Fibroblast of skin of right quadriceps (primary cell): ENCODE measurements at regions not wholly inside any gene's neighbourhood (a gene's known extent, or its start where the extent isn't known, plus 50 kb on each side); places are given as distances from the start of the nearest gene placed in this dataset.

ENCODE experiments used
- DNase-seq: peaks from one replicate; pipeline ENCODE4 v3.0.0-alpha.2; 2013

DNA sequence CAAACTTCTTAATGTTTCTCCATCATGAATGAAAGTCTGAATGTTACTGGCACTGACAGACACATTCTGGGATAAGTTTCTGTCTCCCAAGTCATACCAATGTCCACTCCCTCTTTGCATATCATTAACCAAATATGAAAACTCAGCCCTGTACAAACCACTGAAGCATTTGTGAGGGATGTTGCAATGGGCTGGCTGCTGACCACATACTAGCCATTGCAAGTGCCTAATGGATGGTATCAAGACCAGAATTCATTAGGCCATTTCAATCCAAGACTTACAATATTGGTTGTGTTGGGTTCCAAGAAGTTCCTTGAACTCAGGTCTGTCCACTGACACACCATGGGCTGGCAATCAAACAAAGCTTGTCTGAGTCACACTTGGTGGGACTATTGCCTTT lies 73.8 kb downstream of the CBLN2 start:
- DNase-seq, result no peak

DNA sequence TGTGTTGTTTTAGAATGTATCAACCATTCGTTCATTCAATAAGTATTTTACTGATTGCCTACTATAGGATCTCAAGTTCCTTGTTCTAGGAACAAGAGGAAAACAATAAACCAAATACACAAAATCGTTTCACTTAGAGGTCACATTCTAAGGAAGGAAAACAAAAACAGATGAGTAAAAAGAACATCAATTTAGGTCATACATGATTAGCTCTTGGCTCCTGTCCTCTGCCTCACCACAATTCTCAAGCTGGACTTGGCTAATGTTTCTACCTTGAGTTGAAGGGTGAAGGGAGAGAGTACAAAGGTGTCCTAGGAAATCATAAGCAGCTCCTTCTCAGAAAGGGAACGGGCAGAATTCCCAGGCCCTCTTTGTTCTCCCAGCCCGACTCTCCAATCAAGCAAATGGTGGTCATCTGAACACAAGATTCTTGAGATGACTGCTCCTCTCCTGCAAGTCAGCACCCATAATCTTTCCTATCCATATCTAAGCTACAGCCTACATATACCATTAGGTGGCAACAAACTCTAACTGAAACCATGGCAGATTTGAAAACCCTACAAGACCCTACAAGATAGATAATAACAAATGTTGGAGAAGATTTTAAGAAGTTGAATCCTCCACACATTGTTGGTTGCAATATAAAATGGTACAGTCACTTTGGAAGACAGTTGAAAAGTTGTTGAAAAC lies 76.0 kb downstream of the CBLN2 start:
- no peak for DNase-seq

DNA sequence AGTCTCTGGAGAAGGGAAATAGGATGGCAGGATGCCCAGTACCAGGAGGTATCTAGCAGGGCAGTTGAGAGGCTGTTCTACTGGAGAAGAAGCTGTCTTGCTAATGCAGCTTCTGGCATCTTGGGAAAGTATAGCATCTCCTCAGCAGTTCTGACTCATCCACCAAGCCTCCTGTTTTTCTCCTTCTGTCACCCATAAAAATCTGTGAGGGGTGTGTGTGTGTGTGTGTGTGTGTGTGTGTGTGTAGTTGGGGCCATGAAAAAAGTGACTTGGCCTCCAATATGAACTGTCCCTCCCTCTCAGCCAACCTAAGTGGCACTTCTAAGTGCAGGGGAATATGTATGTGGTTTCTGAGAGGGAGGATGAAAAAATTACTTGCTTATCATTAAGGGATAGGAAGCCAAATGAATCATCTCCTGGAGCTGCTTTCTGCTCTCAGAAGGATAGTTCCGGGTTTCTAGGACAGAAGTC lies 83.9 kb downstream of the CBLN2 start:
- DNase-seq, result peak; percentile 79

DNA sequence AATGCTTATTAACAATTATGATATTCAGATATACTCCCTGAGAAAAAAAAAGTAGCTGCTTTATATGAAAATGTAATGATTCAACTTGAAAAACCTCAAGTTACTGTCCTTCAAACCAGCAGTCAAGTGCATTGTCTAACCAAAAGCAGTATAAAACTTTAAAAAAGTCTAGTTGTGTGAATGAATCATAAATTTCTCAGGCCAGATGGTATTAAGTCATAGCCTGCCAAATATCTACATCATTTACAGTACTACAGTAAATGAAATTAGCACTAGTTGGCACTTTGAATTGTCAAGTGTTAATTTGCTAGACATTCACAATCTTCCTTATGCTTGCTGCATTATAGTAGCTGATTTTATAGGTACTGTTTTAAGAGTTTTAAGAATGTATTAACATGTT lies 85.9 kb downstream of the CBLN2 start:
- DNase-seq, result peak; percentile 19

DNA sequence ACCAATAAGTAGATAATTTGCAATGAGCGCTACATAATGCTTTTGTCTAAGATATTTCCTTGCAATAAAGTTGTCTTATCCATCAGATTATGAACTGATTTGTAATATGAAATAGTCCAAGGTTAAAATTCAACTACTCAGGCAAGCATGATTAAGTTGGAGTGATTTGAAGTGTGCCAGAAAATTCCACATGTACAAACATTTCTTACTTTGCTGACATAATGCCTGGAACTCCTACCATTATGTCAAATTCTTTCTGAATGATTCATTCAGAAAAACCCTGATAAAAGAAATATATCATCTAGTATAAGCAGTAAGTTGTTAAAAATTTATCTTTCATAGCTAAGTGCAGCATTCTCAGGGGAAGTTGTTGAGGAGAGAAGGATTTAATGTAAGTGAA lies 87.3 kb downstream of the CBLN2 start:
- DNase-seq, result peak; percentile 70

DNA sequence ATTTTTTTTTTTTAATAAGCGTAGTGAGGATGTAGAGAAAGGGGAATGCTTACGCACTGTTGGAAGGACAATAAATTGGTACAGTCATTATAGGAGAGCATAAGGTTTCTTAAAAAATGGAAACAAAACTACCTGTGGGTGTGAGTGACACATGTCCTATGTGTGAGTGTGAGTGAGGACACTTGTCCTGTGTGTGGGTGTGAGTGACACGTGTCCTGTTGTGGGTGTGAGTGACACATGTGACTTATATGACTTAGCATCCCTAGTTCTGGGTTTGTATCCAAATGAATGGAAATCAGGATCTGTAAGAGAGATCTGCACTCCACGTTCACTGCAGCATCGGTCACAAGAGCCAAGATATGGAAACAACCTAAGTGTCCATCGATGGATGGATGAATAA lies 91.8 kb downstream of the CBLN2 start:
- DNase-seq, result no peak

DNA sequence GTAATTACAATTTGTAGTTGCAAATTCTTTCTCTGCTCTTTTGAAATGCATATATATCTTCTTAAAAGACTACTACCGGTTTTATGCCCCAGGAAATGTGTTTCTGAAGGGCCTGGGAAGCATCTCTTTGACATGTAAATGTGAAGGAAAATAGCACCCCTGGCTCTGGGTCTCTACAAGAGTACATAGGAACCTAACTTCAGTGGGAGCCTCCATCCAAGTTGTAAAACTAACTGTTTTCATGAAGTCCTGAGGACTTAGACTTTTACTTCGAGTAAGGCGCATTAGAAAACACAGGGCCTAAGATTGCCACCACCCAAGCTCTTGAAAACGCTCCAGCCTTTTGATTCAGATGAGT lies 99.4 kb downstream of the CBLN2 start:
- no peak for DNase-seq

DNA sequence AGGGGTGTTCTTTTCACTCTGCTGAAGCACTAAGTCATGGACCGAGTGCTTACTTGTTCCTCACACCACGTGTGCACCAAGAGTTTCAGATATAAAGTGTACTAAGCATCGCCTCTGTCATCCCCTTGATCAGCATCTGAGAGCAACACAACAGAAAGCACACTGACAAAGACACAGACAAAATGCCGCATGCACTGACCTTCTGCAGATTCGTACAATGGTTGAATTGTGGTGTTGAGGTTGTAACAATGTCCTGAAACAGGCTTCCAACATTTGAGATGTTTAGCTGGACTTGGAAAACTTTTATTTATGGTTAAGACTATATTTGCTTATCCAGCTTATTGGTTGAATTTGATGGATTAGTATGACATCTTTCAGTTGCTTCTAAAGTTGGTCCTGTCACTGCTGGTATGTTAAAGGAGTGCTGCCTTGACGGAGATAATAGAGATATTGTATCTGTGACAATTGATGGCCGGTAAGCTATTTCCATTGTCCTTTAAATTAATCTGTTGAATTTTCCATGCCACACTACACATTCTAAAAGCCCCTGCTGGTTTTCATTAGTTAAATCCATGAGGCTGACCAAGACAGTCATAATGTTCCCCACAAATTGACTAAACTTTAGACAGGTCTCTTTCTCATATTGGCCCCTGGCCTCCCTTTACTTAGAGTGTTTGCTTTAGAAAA lies 99.9 kb downstream of the CBLN2 start:
- no peak for DNase-seq

DNA sequence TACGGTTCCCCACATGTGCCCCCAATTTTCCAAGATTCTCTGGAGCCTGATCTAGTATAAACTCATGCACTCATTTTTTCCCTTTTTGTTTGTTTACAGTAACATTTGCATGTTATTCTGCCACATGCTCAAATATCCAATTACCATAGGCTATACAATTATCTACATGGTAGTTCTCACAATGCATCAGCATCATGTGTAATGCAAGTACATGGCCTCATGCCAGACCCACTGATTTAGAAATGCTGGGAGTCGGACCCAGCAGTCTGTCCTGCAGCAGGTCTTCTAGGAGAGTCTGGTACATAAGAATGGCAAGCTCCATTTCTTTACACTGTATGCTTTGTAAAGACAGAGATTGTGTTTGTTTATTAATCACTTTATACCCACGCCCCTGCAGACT lies 107.7 kb downstream of the CBLN2 start:
- peak; percentile 3 for DNase-seq

DNA sequence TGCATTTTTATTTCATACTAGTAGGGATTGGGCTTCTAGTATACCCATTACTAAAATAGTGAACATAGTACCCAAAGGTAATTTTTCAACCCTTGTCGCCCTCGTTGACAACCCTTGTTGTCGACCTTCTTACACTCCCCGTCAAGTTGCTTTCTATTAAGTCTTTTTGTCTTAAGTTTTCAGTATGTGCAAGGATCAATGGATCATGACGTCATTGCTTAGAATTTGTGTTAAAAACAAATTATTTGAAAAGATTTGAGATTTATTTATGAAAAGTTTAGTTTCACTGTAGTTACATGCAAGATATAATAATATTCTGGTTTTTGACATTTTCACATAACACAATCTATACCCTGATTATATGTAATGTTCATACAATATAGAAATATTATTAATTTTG lies 110.4 kb downstream of the CBLN2 start:
- DNase-seq, result no peak

DNA sequence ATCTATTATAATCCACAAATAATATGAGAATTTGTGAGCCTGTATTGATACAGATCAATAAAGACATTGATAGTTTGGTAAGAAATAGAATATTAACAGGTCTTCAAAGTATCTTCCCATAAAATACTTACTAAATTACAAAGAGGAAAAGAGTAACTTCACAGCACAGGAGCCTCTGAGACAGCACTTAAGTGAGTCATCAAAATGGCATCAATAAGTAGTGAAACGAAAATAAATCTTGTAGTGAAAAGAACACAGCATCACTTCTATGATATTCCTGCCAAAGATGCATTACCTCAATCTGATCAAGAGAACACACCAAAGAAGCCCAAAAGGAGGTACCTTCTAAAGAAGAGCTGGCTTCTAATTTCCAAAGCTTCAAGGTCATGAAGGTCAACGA lies 116.4 kb downstream of the CBLN2 start:
- peak; percentile 34 for DNase-seq

DNA sequence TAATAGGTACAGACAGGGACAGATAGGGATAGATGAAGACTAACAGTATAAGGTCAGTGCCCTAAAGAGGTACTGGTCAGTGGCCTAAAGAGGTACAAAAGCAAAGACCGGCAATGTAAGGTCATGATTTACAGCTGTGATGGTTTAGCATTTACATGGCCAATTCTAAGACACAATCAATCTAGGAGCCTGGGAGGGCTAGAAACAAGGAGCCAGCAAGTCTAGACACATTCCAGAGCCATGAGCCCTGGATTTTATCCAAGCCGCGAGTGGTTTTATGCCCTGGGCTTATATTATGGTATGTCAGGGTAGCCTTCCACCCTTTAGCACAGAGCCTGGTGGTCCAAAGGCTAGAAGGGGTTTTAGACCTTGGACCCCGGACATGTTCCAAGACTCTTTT lies 124.2 kb downstream of the CBLN2 start:
- DNase-seq, result peak; percentile 40

DNA sequence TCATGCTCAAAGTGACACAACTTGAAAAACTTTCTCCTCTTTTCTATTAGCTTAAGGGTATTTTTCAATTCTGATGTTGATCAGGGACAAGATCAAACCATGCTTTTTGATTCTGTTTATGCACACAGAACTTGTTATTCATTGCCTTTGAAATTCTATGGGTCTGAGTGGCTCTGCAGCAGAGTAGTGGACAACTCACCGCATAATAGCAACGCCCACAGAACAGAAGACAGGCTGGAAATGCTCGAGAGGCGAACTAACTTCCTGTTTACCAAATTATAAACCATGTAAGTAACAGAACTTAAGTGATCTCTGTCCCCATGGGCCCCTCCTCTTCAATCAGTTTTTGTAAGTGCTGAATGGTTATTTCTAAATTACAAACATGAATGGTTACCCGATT lies 131.2 kb downstream of the CBLN2 start:
- DNase-seq, result peak; percentile 4

DNA sequence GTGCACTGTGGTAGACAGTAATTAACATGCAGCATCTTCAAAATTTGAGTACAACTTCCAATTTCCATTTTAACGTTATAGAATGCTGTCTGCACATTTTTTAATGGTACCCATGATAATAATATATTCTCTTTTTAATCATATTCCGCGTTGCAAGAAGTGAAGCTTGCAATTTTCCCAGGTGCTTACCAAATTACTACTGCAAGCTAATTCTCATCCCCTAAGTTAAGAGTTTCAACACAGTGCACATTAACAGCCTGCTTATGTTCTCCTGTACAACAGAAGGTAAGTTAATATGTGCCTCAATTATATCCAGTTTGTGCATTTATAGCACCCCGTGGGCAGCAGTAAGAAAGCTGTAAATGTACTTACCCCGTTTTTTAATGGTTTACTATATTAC lies 132.9 kb downstream of the CBLN2 start:
- DNase-seq, result no peak

DNA sequence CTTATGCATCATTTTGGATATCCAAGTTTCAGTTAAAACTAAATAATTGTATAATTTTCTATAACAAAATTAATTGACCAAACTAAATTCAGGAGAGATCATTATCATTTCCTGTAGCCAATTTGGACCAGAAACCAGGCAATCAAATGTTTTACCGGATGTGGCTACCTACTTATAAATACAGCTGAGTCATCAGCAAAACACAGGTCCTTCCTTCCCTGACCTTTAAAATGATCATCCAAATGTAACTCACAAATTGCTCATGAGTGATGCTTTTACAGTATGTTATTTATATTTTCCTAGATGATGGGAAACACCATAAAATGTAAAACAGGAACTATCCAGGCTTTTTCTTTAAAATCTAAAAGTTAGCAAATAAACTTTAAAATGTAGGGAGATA lies 133.7 kb downstream of the CBLN2 start:
- DNase-seq, result no peak

DNA sequence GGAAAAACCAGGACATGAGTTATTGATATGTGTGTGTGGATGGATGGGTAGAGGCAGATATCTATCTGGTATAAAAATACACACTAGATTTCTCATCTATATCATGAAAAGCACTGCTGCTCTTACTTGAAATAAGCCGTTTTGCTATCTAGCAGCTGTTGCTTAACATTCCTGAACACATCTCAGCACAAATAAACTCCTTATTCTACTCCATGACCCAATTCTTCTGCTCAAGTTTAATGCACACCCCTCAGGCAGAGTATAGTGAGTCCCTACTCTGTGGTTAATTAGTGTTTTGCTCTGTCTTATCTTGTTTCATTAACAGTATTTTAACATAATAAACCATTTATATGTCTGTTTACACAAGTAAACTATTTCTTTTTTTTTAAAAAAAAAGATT lies 134.2 kb downstream of the CBLN2 start:
- no peak for DNase-seq

DNA sequence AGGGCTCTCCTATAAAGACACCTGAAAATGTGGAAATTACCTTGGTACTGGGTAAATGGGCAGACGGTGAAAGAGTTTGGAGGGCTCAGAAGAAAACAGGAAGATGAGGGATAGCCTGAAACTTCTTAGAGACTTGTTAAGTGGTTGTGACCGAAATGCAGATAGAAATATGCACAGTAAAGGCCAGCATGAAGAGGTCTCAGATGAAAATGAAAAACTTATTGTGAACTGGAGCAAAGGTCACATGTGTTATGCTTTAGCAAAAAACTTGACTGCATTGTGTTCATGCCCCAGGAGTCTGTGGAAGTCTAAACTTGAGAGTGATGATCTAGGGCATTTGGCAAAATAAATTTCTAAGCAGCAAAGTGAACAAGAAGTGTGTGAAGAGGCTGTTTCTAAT lies 137.1 kb downstream of the CBLN2 start:
- DNase-seq, result no peak

DNA sequence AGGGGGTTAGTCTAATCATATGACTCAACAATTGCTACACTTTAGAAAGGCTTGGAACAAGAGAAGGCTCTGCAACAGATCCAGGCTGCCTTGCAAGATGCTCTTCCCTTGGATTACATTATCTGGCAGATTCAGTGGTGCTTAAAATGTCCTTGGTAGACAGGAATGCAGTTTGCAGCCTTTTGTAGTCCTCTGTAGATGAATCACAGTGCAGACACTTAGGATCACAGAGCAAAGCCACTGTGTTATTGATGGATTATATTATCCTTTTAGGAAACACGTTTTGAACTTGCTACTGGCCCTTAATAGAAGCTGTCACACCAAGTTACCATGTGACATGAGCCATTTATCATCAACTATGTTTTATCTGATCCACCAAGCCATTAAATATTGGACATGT lies 152.2 kb downstream of the CBLN2 start:
- DNase-seq, result no peak

DNA sequence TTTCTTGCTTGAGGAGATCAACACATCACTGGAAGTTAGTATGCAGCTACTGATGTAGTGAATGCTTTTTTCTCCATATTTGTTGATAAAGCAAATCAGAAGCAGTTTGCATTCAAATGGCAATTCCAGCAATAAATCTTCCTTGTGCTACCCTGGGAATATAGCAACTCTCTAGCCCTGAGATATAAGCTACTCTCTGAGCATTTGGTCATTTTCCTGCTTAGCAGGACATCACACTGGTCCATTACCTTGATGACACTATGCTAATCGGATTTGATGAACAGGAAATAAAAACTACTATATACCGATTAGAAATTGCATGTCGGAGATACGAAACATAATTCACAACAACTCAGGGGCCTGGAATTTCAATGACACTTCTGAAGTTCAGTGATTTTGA lies 152.7 kb downstream of the CBLN2 start:
- no peak for DNase-seq

DNA sequence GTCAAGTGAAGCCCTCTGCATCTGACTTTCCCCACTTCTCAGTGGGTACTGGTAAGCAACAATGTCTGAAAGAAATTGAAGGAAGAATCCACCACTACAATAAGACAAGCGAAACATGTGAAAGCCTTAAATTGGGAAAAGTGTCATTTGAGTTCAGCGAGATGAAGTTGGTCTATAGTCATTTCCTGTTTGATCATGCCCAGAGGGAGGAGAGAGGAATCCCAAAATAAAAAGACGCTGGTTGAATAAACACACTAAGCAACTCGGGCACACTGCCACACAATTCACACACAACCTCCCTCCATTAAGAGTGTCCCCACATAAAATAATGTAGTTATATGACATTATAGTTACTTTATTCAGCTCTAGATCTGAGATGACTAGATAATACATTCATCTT lies 166.1 kb downstream of the CBLN2 start:
- peak; percentile 2 for DNase-seq

DNA sequence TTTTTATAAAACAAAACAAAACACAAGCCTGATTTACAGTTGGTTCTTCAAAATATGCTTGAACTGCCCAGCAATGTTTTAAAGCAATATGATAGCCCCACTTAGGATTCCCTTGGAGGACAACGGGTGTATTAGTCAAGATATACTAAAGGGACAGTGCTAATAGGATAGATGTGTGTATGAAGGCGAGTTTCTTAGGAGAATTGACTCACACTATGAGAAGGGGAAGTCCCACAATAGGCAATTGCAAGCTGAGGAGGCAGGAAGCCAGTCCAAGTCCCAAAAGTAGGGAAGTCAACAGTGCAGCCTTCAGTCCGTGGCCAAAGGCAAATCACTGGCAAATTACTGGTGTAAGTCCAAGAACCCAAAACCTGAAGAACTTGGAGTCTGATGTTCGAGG lies 167.9 kb downstream of the CBLN2 start:
- no peak for DNase-seq

DNA sequence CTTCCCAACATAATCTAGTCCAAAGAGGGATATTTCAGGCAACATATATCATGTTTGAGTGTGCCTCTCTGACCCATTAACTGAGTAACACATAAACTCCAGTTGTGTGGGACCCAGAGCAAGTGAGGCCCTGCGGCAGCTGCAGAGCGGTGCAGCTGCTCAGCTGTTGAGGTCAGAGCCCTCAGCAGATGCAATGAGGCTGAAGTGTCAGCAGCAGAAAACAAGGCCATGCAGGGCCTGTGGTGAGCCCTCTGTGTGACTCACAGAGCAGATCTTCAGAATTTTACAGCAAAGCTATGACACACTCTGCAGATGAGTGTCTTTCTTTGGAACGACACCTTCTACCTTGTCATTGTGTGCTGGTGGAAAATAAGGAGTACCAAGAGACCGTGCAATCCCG lies 168.5 kb downstream of the CBLN2 start:
- peak; percentile 67 for DNase-seq

DNA sequence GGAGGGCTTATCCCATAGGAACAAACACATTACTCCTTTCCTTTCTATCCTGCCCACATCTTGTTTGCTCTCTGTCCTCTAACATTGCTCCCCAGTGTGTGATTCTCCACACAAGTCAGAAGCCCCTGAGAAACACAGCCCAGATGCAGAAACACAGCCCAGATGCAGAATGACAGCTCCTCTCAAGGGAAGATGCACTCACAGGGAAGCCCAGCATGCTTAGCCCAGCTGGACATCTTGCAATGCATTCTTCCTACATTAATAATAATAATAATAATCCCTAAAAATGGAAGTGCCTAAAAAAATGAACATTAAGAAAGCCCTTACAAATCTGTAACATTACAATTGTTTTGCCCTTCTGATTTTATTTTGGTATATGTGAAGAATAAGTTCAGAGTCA lies 172.1 kb downstream of the CBLN2 start:
- no peak for DNase-seq

DNA sequence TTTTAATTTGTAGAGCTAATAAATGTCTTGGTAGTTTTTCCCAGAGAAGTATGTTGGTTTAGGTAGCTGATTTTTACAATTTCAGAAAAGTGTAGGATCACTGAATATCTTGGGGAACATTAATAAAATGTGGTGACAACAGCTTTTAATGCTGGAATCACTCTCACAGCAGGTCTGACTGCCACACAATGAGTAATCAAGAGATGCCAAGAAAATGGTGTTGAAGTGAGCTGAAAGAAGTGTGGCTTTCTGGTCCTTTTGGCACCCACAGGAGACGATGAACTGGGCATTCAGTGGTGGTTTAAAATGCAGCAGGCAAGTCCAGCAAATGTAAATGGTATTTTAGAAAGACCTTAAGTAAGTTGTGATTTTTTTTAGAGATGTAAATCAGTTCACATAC lies 175.8 kb downstream of the CBLN2 start:
- no peak for DNase-seq

DNA sequence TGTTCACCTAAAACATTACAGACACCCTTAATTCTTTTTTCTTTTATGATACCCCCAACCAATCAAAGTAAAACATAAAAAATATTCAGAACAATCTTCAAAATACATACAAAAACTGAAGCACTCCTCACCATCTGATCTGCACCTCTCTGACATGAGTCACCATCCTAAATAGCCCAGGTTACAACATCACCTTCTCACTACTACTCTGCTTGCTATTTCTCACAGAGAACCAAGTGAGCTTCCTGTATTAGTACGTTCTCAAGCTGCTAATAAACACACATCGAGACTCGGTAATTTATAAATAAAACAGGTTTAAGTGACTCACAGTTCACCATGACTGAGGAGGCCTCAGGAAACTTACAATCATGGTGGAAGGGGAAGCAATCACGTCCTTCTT lies 183.5 kb downstream of the CBLN2 start:
- no peak for DNase-seq
